HCT116 (cell line): ENCODE measurements at regions not wholly inside any gene's neighbourhood (a gene's known extent, or its start where the extent isn't known, plus 50 kb on each side); places are given as distances from the start of the nearest gene placed in this dataset.

Experiments
- ATAC-seq: fragments of 200-7000 bp; cut with Tn5 transposase; 2 replicates; pipeline ENCODE4 v1.9.1; 2020; ENCODE audit warnings: mild to moderate bottlenecking, moderate library complexity
- BruUV-seq: library from RNA; stranded (reverse); fragments of 400-500 nt; replicated peaks from 2 replicates; lab custom pipeline; 2021; lab: Mats Ljungman, UMichigan
- CTCF ChIA-PET: fragments of 300-600 bp; sonication (Branson Sonifier 250); formaldehyde crosslinking; loops from one replicate; lab custom pipeline; 2021; ENCODE audit warnings: antibody characterized with exemption; lab: Charles Lee
- POLR2A ChIA-PET: fragments of 300-600, 350-600 bp; sonication (Branson Sonifier 250); formaldehyde crosslinking; loops from one replicate; lab custom pipeline; 2021; ENCODE audit warnings: antibody characterized with exemption; lab: Charles Lee
- RAD21 ChIA-PET, 2 experiments: fragments of 300-600 bp; sonication (Branson Sonifier 250); formaldehyde crosslinking; loops; one replicate each; lab custom pipeline; 2023; ENCODE audit warnings: low total read pairs in 2 of 2; ENCODE audit not compliant: uncharacterized antibody in 2 of 2, unreplicated experiment in 2 of 2, low non-redundant PET in 1 of 2; lab: Charles Lee
- DNase-seq: peaks from one replicate; pipeline ENCODE4 v3.0.0-alpha.2; 2010; ENCODE audit warnings: low read depth, low spot score
- H2AFZ ChIP-seq: fragments of 200-600 bp; shearing (Covaris generic), sonication (generic); 2 replicates; pipeline ENCODE4 v1.6.1; 2017; ENCODE audit warnings: low read depth, mixed run types, mixed read lengths, antibody characterized with exemption, low read length; ENCODE audit not compliant: poor library complexity, severe bottlenecking
- H3K27ac ChIP-seq: 2 replicates; pipeline ENCODE4 v1.5.1; 2012; ENCODE audit warnings: low read depth, low read length
- H3K27me3 ChIP-seq: fragments of 200-600 bp; sonication (generic); 2 replicates; pipeline ENCODE4 v1.6.1; 2016; ENCODE audit warnings: mixed run types, low read length, mixed read lengths; ENCODE audit not compliant: insufficient read depth
- H3K36me3 ChIP-seq, 2 experiments: fragments of 200-500 bp in 1 of 2; fragments of 200-600 bp in 1 of 2; sonication (Bioruptor generic) in 1 of 2; sonication (generic) in 1 of 2; 2 replicates each; pipeline versions ENCODE4 v1.5.1 to v1.6.1; 2014 to 2016; ENCODE audit warnings: low read length in 2 of 2, inconsistent platforms in 1 of 2, mixed read lengths in 1 of 2, mixed run types in 1 of 2; ENCODE audit not compliant: insufficient read depth in 2 of 2, control insufficient read depth in 1 of 2
- H3K4me1 ChIP-seq, 2 experiments: fragments of 200-600 bp in 1 of 2; sonication (generic) in 1 of 2; 2 replicates each; pipeline versions ENCODE4 v1.5.1 to v1.6.1; 2012 to 2017; ENCODE audit warnings: low read length in 2 of 2, inconsistent platforms in 1 of 2, mild to moderate bottlenecking in 1 of 2, mixed read lengths in 1 of 2, mixed run types in 1 of 2, moderate library complexity in 1 of 2; ENCODE audit not compliant: insufficient read depth in 2 of 2, control insufficient read depth in 1 of 2
- H3K4me2 ChIP-seq: fragments of 200-600 bp; sonication (generic); 2 replicates; pipeline ENCODE4 v1.6.1; 2017; ENCODE audit warnings: mixed run types, low read length, mixed read lengths
- H3K4me3 ChIP-seq, 2 experiments: fragments of 200-600 bp in 1 of 2; sonication (generic) in 1 of 2; replicated peaks in 1 of 2; 2 replicates each; pipeline ENCODE4 v1.5.1; 2011 to 2016; ENCODE audit warnings: low read length in 2 of 2, control low read depth in 1 of 2, low read depth in 1 of 2, mild to moderate bottlenecking in 1 of 2, mixed read lengths in 1 of 2, mixed run types in 1 of 2
- H3K79me2 ChIP-seq: fragments of 200-600 bp; sonication (generic); 2 replicates; pipeline ENCODE4 v1.6.1; 2017; ENCODE audit warnings: mild to moderate bottlenecking, mixed run types, low read length, moderate library complexity, mixed read lengths; ENCODE audit not compliant: insufficient read depth
- H3K9ac ChIP-seq: fragments of 200-600 bp; sonication (generic); 2 replicates; pipeline ENCODE4 v1.6.1; 2016; ENCODE audit warnings: low read length, mixed read lengths
- H3K9me2 ChIP-seq: fragments of 200-600 bp; sonication (generic), shearing (Covaris generic); 2 replicates; pipeline ENCODE4 v1.6.1; 2017; ENCODE audit warnings: mixed run types, mild to moderate bottlenecking, moderate library complexity; ENCODE audit not compliant: insufficient read depth
- H3K9me3 ChIP-seq, 2 experiments: fragments of 200-500 bp in 1 of 2; fragments of 200-600 bp in 1 of 2; sonication (Bioruptor generic) in 1 of 2; sonication (generic) in 1 of 2; 2 replicates each; pipeline ENCODE4 v1.6.1; 2014 to 2017; ENCODE audit warnings: low read length in 2 of 2, mixed read lengths in 2 of 2, inconsistent platforms in 1 of 2, low read depth in 1 of 2, mild to moderate bottlenecking in 1 of 2, mixed run types in 1 of 2, moderate library complexity in 1 of 2; ENCODE audit not compliant: control insufficient read depth in 1 of 2, insufficient read depth in 1 of 2
- H4K20me1 ChIP-seq: fragments of 200-600 bp; sonication (generic), shearing (Covaris generic); 2 replicates; pipeline ENCODE4 v1.6.1; 2017; ENCODE audit warnings: mixed run types, mild to moderate bottlenecking, moderate library complexity; ENCODE audit not compliant: insufficient read depth
- CBX3 ChIP-seq: IDR thresholded peaks from 2 replicates; pipeline ENCODE4 v1.6.1; 2012; ENCODE audit warnings: low read depth
- CTCF ChIP-seq, 3 experiments: fragments of 200-600 bp in 1 of 3; sonication (generic) in 1 of 3; IDR thresholded peaks in 2 of 3; conservative IDR thresholded peaks in 1 of 3; 2 replicates each; pipeline ENCODE4 v1.5.1; 2012 to 2017; ENCODE audit warnings: low read depth in 2 of 3, low read length in 2 of 3, antibody characterized with exemption in 1 of 3, borderline replicate concordance in 1 of 3, control low read depth in 1 of 3, mild to moderate bottlenecking in 1 of 3, mixed read lengths in 1 of 3, mixed run types in 1 of 3, moderate library complexity in 1 of 3; ENCODE audit not compliant: insufficient read depth in 1 of 3
- EZH2 ChIP-seq: fragments of 200-600 bp; sonication (generic); IDR thresholded peaks from 2 replicates; pipeline ENCODE4 v1.6.1; 2017; ENCODE audit warnings: antibody characterized with exemption, mixed run types
- EZH2phosphoT487 ChIP-seq: fragments of 200-600 bp; IDR thresholded peaks from 2 replicates; pipeline ENCODE4 v1.6.1; 2018; ENCODE audit warnings: antibody characterized with exemption, borderline replicate concordance
- FOSL1 ChIP-seq: IDR thresholded peaks from 2 replicates; pipeline ENCODE4 v1.6.1; 2012; ENCODE audit warnings: low read depth
- MAX ChIP-seq: IDR thresholded peaks from 2 replicates; pipeline ENCODE4 v1.6.1; 2012
- POLR2AphosphoS5 ChIP-seq: IDR thresholded peaks from 2 replicates; pipeline ENCODE4 v1.6.1; 2011; ENCODE audit warnings: mild to moderate bottlenecking, low read depth, low read length, moderate library complexity
- RAD21 ChIP-seq: IDR thresholded peaks from 2 replicates; pipeline ENCODE4 v1.6.1; 2012; ENCODE audit warnings: low read depth, mild to moderate bottlenecking
- SIN3A ChIP-seq: IDR thresholded peaks from 2 replicates; pipeline ENCODE4 v1.6.1; 2012; ENCODE audit warnings: low read depth
- SP1 ChIP-seq: IDR thresholded peaks from 2 replicates; pipeline ENCODE4 v1.6.1; 2012; ENCODE audit warnings: low read depth
- SRF ChIP-seq: IDR thresholded peaks from 2 replicates; pipeline ENCODE4 v1.6.1; 2012; ENCODE audit warnings: low read depth
- YY1 ChIP-seq: IDR thresholded peaks from 2 replicates; pipeline ENCODE4 v1.6.1; 2011; ENCODE audit warnings: low read length, low read depth, moderate library complexity, mild to moderate bottlenecking; ENCODE audit not compliant: insufficient replicate concordance; ENCODE audit errors: extremely low read depth
- ZFX ChIP-seq: fragments of 450-650 bp; IDR thresholded peaks from 2 replicates; pipeline ENCODE4 v1.6.1; 2017
- intact Hi-C: fragments of 100-400 bp; cut with micrococcal nuclease; formaldehyde crosslinking; loops from 2 replicates; pipeline ENCODE4 v1.10.0; 2022

GRCh38 chr14:71654810-71655209 lies 277.4 kb upstream of the RGS6 start:
- H2AFZ ChIP-seq = no peak overlapping the region
- H3K4me1 ChIP-seq = peaks cover 2 to 15% of the 10 kb centered on the region in 2 experiments; a peak in 2 of 4 replicates
- no peak overlapping the region for H3K27ac ChIP-seq
- no peak overlapping the region for H3K9ac ChIP-seq
- H3K4me3 ChIP-seq = no peak overlapping the region
- no peak for TF ChIP-seq SP1
- TF ChIP-seq EZH2 = no peak
- TF ChIP-seq POLR2AphosphoS5 = no peak
- no peak for TF ChIP-seq MAX
- no peak for TF ChIP-seq SRF
- no peak for TF ChIP-seq RAD21
- no peak for TF ChIP-seq FOSL1
- no peak for TF ChIP-seq YY1
- TF ChIP-seq CTCF (IDR thresholded peaks at IDR 0.05 in 2 of 3, conservative IDR thresholded peaks at IDR 0.05 in 1 of 3; ENCODE audit: borderline replicate concordance in 1 of 3, insufficient read depth in 1 of 3, low read depth in 2 of 3, low read length in 2 of 3) = no peak
- no peak for TF ChIP-seq CBX3
- TF ChIP-seq SIN3A = no peak
- no peak for TF ChIP-seq ZFX
- no peak for TF ChIP-seq EZH2phosphoT487
- CTCF ChIA-PET = no interaction called here
- RAD21 ChIA-PET = no interaction called here
- H3K36me3 ChIP-seq = no peaks in the 10 kb centered on the region
- H3K4me2 ChIP-seq = no peak overlapping the region
- H4K20me1 ChIP-seq = no peaks in the 10 kb centered on the region
- H3K79me2 ChIP-seq = no peaks in the 10 kb centered on the region
- ATAC-seq = no peak
- intact Hi-C loops = no loop called here
- H3K27me3 ChIP-seq = no peaks in the 10 kb centered on the region
- DNase-seq = no peak
- BruUV-seq = no TSS peak
- H3K9me2 ChIP-seq = no peaks in the 10 kb centered on the region
- POLR2A ChIA-PET = no interaction called here
- H3K9me3 ChIP-seq = no peaks in the 10 kb centered on the region
